ENCODE measurements at regions not wholly inside any gene's neighbourhood (a gene's known extent, or its start where the extent isn't known, plus 50 kb on each side); places are given as distances from the start of the nearest gene placed in this dataset.

GRCh38 chr2:187017438-187017837 lies 168.5 kb upstream of the ZSWIM2 start:
- no peak for TF ChIP-seq CTCF (IDR thresholded peaks at IDR 0.05)
- no peak for TF ChIP-seq POLR2A (IDR thresholded peaks at IDR 0.05)
